ENCODE measurements at regions not wholly inside any gene's neighbourhood (a gene's known extent, or its start where the extent isn't known, plus 50 kb on each side); places are given as distances from the start of the nearest gene placed in this dataset.

DNA sequence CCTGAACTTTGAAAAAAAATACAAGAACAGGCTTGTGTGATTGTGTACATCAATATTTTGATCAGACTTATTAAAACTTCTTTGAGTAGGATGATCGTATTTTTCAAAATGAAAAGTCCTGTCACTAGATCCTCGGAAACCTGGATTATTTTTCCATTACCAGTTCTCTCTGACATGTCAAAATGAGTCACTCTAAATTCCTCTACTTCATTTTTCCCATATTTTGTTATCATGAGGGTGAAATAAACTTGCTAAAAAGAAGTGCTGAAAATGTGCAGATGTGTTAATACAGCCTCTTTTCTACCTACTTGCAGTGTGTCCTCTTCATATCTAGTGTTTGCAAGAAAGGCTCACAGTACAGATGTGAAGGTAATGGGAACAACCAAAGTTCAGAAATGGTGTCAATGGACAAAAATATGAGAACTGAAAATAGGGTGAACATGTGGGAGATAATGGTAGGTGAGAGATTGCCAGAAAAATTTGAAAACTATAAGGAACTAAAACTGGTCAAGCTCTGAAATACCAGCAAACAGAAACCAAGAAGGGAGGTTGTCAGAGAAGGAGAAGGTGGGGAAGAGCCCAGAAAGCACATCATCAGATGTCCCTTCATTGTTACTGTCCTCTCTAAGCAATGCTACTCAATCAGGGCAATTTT is 108.2 kb downstream of the EOMES start:
- TF ChIP-seq, protein P1, sequence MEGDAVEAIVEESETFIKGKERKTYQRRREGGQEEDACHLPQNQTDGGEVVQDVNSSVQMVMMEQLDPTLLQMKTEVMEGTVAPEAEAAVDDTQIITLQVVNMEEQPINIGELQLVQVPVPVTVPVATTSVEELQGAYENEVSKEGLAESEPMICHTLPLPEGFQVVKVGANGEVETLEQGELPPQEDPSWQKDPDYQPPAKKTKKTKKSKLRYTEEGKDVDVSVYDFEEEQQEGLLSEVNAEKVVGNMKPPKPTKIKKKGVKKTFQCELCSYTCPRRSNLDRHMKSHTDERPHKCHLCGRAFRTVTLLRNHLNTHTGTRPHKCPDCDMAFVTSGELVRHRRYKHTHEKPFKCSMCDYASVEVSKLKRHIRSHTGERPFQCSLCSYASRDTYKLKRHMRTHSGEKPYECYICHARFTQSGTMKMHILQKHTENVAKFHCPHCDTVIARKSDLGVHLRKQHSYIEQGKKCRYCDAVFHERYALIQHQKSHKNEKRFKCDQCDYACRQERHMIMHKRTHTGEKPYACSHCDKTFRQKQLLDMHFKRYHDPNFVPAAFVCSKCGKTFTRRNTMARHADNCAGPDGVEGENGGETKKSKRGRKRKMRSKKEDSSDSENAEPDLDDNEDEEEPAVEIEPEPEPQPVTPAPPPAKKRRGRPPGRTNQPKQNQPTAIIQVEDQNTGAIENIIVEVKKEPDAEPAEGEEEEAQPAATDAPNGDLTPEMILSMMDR (IDR thresholded peaks at IDR 0.05; ENCODE audit: low read depth, low read length, missing input control), result no peak
- TF ChIP-seq, protein P2, sequence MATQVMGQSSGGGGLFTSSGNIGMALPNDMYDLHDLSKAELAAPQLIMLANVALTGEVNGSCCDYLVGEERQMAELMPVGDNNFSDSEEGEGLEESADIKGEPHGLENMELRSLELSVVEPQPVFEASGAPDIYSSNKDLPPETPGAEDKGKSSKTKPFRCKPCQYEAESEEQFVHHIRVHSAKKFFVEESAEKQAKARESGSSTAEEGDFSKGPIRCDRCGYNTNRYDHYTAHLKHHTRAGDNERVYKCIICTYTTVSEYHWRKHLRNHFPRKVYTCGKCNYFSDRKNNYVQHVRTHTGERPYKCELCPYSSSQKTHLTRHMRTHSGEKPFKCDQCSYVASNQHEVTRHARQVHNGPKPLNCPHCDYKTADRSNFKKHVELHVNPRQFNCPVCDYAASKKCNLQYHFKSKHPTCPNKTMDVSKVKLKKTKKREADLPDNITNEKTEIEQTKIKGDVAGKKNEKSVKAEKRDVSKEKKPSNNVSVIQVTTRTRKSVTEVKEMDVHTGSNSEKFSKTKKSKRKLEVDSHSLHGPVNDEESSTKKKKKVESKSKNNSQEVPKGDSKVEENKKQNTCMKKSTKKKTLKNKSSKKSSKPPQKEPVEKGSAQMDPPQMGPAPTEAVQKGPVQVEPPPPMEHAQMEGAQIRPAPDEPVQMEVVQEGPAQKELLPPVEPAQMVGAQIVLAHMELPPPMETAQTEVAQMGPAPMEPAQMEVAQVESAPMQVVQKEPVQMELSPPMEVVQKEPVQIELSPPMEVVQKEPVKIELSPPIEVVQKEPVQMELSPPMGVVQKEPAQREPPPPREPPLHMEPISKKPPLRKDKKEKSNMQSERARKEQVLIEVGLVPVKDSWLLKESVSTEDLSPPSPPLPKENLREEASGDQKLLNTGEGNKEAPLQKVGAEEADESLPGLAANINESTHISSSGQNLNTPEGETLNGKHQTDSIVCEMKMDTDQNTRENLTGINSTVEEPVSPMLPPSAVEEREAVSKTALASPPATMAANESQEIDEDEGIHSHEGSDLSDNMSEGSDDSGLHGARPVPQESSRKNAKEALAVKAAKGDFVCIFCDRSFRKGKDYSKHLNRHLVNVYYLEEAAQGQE (IDR thresholded peaks at IDR 0.05), result no peak
- TF ChIP-seq YY1 (IDR thresholded peaks at IDR 0.05), result no peak
- no peak for TF ChIP-seq RAD21 (IDR thresholded peaks at IDR 0.05)
- no peak for TF ChIP-seq FOXA1 (IDR thresholded peaks at IDR 0.05)

Data from liver (tissue), 3 donors.